ENCODE measurements at regions not wholly inside any gene's neighbourhood (a gene's known extent, or its start where the extent isn't known, plus 50 kb on each side); places are given as distances from the start of the nearest gene placed in this dataset.

DNA sequence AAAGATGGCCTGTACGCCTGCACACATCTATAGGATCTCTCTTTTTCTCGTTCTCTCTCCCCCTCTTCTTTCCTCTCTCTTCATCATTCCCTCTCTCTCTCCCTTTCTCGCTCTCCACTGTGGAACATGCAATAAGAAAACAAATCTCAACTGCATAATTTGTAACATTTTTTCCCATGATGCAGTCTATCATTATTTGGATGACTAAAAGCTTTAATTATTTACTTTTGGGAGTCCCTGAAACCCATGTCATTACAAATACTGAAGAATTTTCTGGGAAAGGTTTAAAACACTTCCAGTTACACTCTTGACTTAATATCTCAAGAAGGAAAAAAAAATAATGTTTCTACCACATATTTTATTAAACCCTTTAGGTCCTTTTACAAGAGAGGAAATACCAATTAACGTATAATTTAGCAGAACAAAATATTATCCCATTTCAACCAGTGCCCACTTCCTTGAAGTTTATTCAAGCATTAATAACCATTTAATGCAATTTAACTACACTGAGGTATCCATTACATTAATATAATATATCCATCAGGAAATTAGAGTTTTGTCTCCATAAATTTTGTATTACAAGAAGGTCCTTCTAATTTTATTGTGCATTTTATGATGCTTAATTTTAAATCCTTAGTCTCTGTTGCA is 1615.2 kb upstream of the ACVR2A start:
- H3K9me3 ChIP-seq (ENCODE audit: control insufficient read depth, insufficient read depth, low read depth, low read length): no peaks in the 10 kb centered on the region
- H3K4me3 ChIP-seq (ENCODE audit: low read depth, low read length): no peak overlapping the region
- TF ChIP-seq ZNF426 (tag by site-specific recombination; IDR thresholded peaks at IDR 0.05) (no peak), ZNF112 (tag by site-specific recombination; IDR thresholded peaks at IDR 0.05) (no peak), ZNF785 (tag by site-specific recombination; IDR thresholded peaks at IDR 0.05) (no peak), PRDM1 (tag by site-specific recombination; IDR thresholded peaks at IDR 0.05) (no peak), MZF1 (tag by site-specific recombination; IDR thresholded peaks at IDR 0.05; ENCODE audit: borderline replicate concordance) (no peak), WT1 (tag by site-specific recombination; IDR thresholded peaks at IDR 0.05) (no peak), REPIN1 (tag by site-specific recombination; IDR thresholded peaks at IDR 0.05; ENCODE audit: low read depth) (no peak)
- TF ChIP-seq, protein P1, sequence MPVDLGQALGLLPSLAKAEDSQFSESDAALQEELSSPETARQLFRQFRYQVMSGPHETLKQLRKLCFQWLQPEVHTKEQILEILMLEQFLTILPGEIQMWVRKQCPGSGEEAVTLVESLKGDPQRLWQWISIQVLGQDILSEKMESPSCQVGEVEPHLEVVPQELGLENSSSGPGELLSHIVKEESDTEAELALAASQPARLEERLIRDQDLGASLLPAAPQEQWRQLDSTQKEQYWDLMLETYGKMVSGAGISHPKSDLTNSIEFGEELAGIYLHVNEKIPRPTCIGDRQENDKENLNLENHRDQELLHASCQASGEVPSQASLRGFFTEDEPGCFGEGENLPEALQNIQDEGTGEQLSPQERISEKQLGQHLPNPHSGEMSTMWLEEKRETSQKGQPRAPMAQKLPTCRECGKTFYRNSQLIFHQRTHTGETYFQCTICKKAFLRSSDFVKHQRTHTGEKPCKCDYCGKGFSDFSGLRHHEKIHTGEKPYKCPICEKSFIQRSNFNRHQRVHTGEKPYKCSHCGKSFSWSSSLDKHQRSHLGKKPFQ (tag by site-specific recombination; IDR thresholded peaks at IDR 0.05): no peak
- TF ChIP-seq, protein P2, sequence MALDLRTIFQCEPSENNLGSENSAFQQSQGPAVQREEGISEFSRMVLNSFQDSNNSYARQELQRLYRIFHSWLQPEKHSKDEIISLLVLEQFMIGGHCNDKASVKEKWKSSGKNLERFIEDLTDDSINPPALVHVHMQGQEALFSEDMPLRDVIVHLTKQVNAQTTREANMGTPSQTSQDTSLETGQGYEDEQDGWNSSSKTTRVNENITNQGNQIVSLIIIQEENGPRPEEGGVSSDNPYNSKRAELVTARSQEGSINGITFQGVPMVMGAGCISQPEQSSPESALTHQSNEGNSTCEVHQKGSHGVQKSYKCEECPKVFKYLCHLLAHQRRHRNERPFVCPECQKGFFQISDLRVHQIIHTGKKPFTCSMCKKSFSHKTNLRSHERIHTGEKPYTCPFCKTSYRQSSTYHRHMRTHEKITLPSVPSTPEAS (tag by site-specific recombination; IDR thresholded peaks at IDR 0.05): no peak
- TF ChIP-seq, protein P3, sequence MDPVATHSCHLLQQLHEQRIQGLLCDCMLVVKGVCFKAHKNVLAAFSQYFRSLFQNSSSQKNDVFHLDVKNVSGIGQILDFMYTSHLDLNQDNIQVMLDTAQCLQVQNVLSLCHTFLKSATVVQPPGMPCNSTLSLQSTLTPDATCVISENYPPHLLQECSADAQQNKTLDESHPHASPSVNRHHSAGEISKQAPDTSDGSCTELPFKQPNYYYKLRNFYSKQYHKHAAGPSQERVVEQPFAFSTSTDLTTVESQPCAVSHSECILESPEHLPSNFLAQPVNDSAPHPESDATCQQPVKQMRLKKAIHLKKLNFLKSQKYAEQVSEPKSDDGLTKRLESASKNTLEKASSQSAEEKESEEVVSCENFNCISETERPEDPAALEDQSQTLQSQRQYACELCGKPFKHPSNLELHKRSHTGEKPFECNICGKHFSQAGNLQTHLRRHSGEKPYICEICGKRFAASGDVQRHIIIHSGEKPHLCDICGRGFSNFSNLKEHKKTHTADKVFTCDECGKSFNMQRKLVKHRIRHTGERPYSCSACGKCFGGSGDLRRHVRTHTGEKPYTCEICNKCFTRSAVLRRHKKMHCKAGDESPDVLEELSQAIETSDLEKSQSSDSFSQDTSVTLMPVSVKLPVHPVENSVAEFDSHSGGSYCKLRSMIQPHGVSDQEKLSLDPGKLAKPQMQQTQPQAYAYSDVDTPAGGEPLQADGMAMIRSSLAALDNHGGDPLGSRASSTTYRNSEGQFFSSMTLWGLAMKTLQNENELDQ (tag by site-specific recombination; IDR thresholded peaks at IDR 0.05; ENCODE audit: low read depth): no peak
- POLR2A ChIA-PET: no interaction called here
- CTCF ChIA-PET: no interaction called here
- no peaks in the 10 kb centered on the region for H3K4me1 ChIP-seq (ENCODE audit: control insufficient read depth, insufficient read depth, low read length)
- no peak overlapping the region for H3K27ac ChIP-seq (ENCODE audit: extremely low read depth, low read depth, low read length)
- no peaks in the 10 kb centered on the region for H3K36me3 ChIP-seq (ENCODE audit: control insufficient read depth in 2 of 2, insufficient read depth in 1 of 2, low read length in 2 of 2)

DNA sequence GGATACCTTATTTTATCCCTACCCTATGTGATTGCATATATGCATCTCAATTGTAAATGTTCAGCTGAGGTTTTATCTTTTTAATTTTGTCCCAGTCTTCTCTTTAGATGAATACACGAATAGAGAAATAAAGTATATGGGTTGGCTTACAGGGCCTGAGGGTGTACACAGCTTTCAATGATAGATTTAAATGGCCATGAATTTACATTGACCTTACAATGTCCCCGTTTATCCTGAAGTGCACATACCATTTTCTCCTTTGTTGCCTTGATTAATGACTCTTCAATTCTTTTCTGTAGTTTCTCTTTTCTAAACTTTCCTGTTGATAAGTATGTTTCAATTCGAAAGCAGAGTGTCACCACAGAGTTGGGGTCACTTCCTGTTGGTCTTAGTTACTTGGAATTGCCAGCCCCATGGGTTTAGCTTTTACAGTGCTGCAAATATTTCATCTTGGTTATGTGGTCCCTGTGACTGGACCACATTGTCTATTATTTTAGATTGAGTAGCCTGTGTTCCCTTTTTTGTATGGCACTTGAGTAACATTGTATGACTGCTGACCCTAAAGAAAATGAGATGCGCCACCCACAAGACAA is 1616.3 kb upstream of the ACVR2A start:
- no peaks in the 10 kb centered on the region for H3K9me3 ChIP-seq (ENCODE audit: control insufficient read depth, insufficient read depth, low read depth, low read length)
- H3K36me3 ChIP-seq (ENCODE audit: control insufficient read depth in 2 of 2, insufficient read depth in 1 of 2, low read length in 2 of 2): no peaks in the 10 kb centered on the region
- POLR2A ChIA-PET: no interaction called here
- H3K4me3 ChIP-seq (ENCODE audit: low read depth, low read length): no peak overlapping the region
- no peak overlapping the region for H3K27ac ChIP-seq (ENCODE audit: extremely low read depth, low read depth, low read length)
- TF ChIP-seq ZNF138 (tag by site-specific recombination; IDR thresholded peaks at IDR 0.05; ENCODE audit: borderline replicate concordance) (no peak), ZNF175 (tag by site-specific recombination; IDR thresholded peaks at IDR 0.05) (no peak), ZNF426 (tag by site-specific recombination; IDR thresholded peaks at IDR 0.05) (no peak), REPIN1 (tag by site-specific recombination; IDR thresholded peaks at IDR 0.05; ENCODE audit: low read depth) (no peak), ZNF561 (tag by site-specific recombination; IDR thresholded peaks at IDR 0.05; ENCODE audit: borderline replicate concordance) (no peak), GFI1B (tag by site-specific recombination; IDR thresholded peaks at IDR 0.05) (no peak), PRDM1 (tag by site-specific recombination; IDR thresholded peaks at IDR 0.05) (no peak), ZNF423 (tag by site-specific recombination; IDR thresholded peaks at IDR 0.05) (no peak), ZNF624 (tag by site-specific recombination; IDR thresholded peaks at IDR 0.05) (no peak)
- TF ChIP-seq, protein P4, sequence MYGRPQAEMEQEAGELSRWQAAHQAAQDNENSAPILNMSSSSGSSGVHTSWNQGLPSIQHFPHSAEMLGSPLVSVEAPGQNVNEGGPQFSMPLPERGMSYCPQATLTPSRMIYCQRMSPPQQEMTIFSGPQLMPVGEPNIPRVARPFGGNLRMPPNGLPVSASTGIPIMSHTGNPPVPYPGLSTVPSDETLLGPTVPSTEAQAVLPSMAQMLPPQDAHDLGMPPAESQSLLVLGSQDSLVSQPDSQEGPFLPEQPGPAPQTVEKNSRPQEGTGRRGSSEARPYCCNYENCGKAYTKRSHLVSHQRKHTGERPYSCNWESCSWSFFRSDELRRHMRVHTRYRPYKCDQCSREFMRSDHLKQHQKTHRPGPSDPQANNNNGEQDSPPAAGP (tag by site-specific recombination; IDR thresholded peaks at IDR 0.05): no peak
- TF ChIP-seq, protein P5, sequence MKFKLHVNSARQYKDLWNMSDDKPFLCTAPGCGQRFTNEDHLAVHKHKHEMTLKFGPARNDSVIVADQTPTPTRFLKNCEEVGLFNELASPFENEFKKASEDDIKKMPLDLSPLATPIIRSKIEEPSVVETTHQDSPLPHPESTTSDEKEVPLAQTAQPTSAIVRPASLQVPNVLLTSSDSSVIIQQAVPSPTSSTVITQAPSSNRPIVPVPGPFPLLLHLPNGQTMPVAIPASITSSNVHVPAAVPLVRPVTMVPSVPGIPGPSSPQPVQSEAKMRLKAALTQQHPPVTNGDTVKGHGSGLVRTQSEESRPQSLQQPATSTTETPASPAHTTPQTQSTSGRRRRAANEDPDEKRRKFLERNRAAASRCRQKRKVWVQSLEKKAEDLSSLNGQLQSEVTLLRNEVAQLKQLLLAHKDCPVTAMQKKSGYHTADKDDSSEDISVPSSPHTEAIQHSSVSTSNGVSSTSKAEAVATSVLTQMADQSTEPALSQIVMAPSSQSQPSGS (tag by site-specific recombination; IDR thresholded peaks at IDR 0.05; ENCODE audit: low read depth): no peak
- TF ChIP-seq, protein P6, sequence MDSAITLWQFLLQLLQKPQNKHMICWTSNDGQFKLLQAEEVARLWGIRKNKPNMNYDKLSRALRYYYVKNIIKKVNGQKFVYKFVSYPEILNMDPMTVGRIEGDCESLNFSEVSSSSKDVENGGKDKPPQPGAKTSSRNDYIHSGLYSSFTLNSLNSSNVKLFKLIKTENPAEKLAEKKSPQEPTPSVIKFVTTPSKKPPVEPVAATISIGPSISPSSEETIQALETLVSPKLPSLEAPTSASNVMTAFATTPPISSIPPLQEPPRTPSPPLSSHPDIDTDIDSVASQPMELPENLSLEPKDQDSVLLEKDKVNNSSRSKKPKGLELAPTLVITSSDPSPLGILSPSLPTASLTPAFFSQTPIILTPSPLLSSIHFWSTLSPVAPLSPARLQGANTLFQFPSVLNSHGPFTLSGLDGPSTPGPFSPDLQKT (IDR thresholded peaks at IDR 0.05; ENCODE audit: borderline replicate concordance, low read depth, low read length): no peak
- no peaks in the 10 kb centered on the region for H3K4me1 ChIP-seq (ENCODE audit: control insufficient read depth, insufficient read depth, low read length)
- CTCF ChIA-PET: interaction anchor here (0.7 kb wide), 1 partner anchor 1696 kb away, joined by 4 read pairs; no protein-coding TSS in a partner anchor

All from HEK293 (cell line).